ENCODE measurements at regions not wholly inside any gene's neighbourhood (a gene's known extent, or its start where the extent isn't known, plus 50 kb on each side); places are given as distances from the start of the nearest gene placed in this dataset.

DNA sequence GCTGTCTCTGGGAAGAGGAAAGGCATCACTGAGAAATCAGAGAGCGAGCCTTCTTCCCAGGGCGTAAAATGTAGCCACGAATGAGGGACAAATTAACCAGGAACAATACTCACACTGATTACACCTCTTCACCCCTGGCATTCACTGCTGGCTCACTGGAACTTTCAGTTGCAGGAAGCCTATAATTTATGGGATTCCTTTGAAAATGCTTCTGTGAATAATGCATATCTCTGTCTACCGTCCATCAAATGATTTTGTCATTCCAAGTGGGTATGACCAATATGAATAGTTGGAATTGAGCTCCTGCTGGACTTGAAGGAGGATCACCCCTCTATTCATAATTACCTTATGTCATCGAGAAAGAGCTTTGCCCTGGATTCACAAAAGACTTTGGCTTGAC lies 360.3 kb upstream of the FZD8 start:
- TF ChIP-seq, protein P1, sequence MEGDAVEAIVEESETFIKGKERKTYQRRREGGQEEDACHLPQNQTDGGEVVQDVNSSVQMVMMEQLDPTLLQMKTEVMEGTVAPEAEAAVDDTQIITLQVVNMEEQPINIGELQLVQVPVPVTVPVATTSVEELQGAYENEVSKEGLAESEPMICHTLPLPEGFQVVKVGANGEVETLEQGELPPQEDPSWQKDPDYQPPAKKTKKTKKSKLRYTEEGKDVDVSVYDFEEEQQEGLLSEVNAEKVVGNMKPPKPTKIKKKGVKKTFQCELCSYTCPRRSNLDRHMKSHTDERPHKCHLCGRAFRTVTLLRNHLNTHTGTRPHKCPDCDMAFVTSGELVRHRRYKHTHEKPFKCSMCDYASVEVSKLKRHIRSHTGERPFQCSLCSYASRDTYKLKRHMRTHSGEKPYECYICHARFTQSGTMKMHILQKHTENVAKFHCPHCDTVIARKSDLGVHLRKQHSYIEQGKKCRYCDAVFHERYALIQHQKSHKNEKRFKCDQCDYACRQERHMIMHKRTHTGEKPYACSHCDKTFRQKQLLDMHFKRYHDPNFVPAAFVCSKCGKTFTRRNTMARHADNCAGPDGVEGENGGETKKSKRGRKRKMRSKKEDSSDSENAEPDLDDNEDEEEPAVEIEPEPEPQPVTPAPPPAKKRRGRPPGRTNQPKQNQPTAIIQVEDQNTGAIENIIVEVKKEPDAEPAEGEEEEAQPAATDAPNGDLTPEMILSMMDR (IDR thresholded peaks at IDR 0.05): no peak
- TF ChIP-seq POLR2A (IDR thresholded peaks at IDR 0.05): no peak

All from lower leg skin (tissue), 3 donors.